ENCODE measurements at regions not wholly inside any gene's neighbourhood (a gene's known extent, or its start where the extent isn't known, plus 50 kb on each side); places are given as distances from the start of the nearest gene placed in this dataset.
A peak's percentile ranks its signal among the peaks of the same experiment; 100 is the strongest.

- Mint-ChIP-seq H3K4me3 (no peak overlapping the region), H3K9me3 (no peaks in the 10 kb centered on the region), H3K27ac (peak overlapping the region; percentile 39 to 71 (median 62)), H3K27me3 (ENCODE audit: low read depth) (no peaks in the 10 kb centered on the region), H3K36me3 (ENCODE audit: low read depth) (no peaks in the 10 kb centered on the region), H3K4me1 (peaks cover 31% of the 10 kb centered on the region)
- TF ChIP-seq, protein P1, sequence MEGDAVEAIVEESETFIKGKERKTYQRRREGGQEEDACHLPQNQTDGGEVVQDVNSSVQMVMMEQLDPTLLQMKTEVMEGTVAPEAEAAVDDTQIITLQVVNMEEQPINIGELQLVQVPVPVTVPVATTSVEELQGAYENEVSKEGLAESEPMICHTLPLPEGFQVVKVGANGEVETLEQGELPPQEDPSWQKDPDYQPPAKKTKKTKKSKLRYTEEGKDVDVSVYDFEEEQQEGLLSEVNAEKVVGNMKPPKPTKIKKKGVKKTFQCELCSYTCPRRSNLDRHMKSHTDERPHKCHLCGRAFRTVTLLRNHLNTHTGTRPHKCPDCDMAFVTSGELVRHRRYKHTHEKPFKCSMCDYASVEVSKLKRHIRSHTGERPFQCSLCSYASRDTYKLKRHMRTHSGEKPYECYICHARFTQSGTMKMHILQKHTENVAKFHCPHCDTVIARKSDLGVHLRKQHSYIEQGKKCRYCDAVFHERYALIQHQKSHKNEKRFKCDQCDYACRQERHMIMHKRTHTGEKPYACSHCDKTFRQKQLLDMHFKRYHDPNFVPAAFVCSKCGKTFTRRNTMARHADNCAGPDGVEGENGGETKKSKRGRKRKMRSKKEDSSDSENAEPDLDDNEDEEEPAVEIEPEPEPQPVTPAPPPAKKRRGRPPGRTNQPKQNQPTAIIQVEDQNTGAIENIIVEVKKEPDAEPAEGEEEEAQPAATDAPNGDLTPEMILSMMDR (IDR thresholded peaks at IDR 0.05; ENCODE audit: unreplicated experiment in 3 of 3): no peak
These were observed 644.3 kb downstream of the IRS1 start for GRCh38 chr2:226155093-226155875.

GRCh38 chr2:226154610-226155009 lies 645.0 kb downstream of the IRS1 start:
- no peaks in the 10 kb centered on the region for H3K27me3 Mint-ChIP-seq (ENCODE audit: low read depth)
- TF ChIP-seq, protein P1 (IDR thresholded peaks at IDR 0.05; ENCODE audit: unreplicated experiment in 3 of 3): no peak
- peak overlapping the region; percentile 39 to 71 (median 62) for H3K27ac Mint-ChIP-seq
- H3K9me3 Mint-ChIP-seq: no peaks in the 10 kb centered on the region
- no peak overlapping the region for H3K4me3 Mint-ChIP-seq
- no peaks in the 10 kb centered on the region for H3K36me3 Mint-ChIP-seq (ENCODE audit: low read depth)
- peaks cover 24% of the 10 kb centered on the region for H3K4me1 Mint-ChIP-seq

- Mint-ChIP-seq H3K36me3 (ENCODE audit: low read depth) (no peaks in the 10 kb centered on the region), H3K27me3 (ENCODE audit: low read depth) (no peaks in the 10 kb centered on the region), H3K4me1 (peaks cover 15% of the 10 kb centered on the region), H3K9me3 (no peaks in the 10 kb centered on the region), H3K4me3 (no peak overlapping the region), H3K27ac (peak overlapping the region in 1 of 3 experiments; percentile 20)
- TF ChIP-seq, protein P1 (IDR thresholded peaks at IDR 0.05; ENCODE audit: unreplicated experiment in 3 of 3): no peak
These were observed 646.1 kb downstream of the IRS1 start for GRCh38 chr2:226153553-226153952.

DNA sequence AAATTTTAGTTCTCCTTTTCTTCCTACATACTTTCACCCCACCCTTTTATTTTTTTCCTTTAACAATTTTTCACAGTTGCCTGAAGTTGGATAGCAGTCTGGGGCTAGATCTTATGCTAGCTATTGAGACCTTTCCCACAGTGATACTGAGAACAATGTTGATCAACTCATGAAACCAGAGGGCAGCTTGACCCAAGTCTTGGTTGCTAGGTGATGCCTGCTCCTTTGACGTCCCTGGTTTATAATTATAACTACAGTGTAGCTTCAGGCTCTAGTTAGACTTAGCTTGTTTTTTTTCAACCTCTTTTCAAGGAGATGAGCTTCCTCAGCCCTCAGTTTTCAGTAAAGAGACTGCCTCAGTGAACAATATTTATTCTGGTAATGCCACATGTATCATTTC lies 648.5 kb downstream of the IRS1 start:
- Mint-ChIP-seq H3K27me3 (ENCODE audit: low read depth) (no peaks in the 10 kb centered on the region), H3K36me3 (ENCODE audit: low read depth) (no peaks in the 10 kb centered on the region), H3K4me3 (no peak overlapping the region), H3K9me3 (no peaks in the 10 kb centered on the region), H3K4me1 (peaks cover 11% of the 10 kb centered on the region), H3K27ac (peak overlapping the region in 1 of 3 experiments; percentile 53)
- TF ChIP-seq, protein P1 (IDR thresholded peaks at IDR 0.05; ENCODE audit: unreplicated experiment in 3 of 3): no peak

- H3K27me3 Mint-ChIP-seq (ENCODE audit: low read depth): no peaks in the 10 kb centered on the region
- no peak overlapping the region for H3K27ac Mint-ChIP-seq
- H3K9me3 Mint-ChIP-seq: no peaks in the 10 kb centered on the region
- TF ChIP-seq, protein P1 (IDR thresholded peaks at IDR 0.05; ENCODE audit: unreplicated experiment in 3 of 3): no peak
- no peak overlapping the region for H3K4me3 Mint-ChIP-seq
- no peaks in the 10 kb centered on the region for H3K4me1 Mint-ChIP-seq
- H3K36me3 Mint-ChIP-seq (ENCODE audit: low read depth): no peaks in the 10 kb centered on the region
These were observed 656.5 kb downstream of the IRS1 start for GRCh38 chr2:226143091-226143490.

DNA sequence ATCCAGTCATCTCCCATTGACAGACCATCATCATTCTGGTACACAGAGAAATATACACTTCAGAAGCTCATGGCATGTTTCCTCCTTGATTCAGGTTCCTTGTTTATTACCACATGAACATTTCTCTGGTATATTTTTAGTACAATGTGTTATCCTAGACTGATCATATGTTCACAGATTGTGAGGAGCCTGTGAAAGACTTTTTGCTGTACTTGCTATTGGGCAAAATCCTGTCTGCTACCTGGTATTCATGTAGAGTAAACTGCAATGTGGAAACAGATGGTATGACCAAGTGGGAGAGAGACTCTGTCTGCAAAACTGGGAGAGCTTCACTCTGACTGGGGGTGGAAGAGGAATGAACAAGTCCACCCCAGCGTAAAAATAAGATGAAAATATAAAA lies 657.2 kb downstream of the IRS1 start:
- H3K4me3 Mint-ChIP-seq: no peak overlapping the region
- TF ChIP-seq, protein P1 (IDR thresholded peaks at IDR 0.05; ENCODE audit: unreplicated experiment in 3 of 3): no peak
- H3K36me3 Mint-ChIP-seq (ENCODE audit: low read depth): no peaks in the 10 kb centered on the region
- H3K9me3 Mint-ChIP-seq: no peaks in the 10 kb centered on the region
- H3K4me1 Mint-ChIP-seq: no peaks in the 10 kb centered on the region
- H3K27me3 Mint-ChIP-seq (ENCODE audit: low read depth): no peaks in the 10 kb centered on the region
- no peak overlapping the region for H3K27ac Mint-ChIP-seq

All from nephron (organoid).